K562 (cell line): ENCODE measurements at regions not wholly inside any gene's neighbourhood (a gene's known extent, or its start where the extent isn't known, plus 50 kb on each side); places are given as distances from the start of the nearest gene placed in this dataset.

Source experiments
- CBX5 ChIP-seq: IDR thresholded peaks from 2 replicates; pipeline ENCODE4 v1.6.1; 2014; ENCODE audit warnings: low read depth, borderline replicate concordance
- NCOA1 ChIP-seq: fragments of 450-650 bp; IDR thresholded peaks from 2 replicates; pipeline ENCODE4 v1.6.1; 2016; ENCODE audit warnings: low read depth
- NKRF ChIP-seq: fragments of 450-650 bp; IDR thresholded peaks from 2 replicates; pipeline ENCODE4 v1.6.1; 2016; ENCODE audit warnings: borderline replicate concordance
- OTX1 ChIP-seq: fragments of 450-650 bp; formaldehyde crosslinking; IDR thresholded peaks from 2 replicates; pipeline ENCODE4 v1.4.0; 2022; ENCODE audit warnings: mild to moderate bottlenecking
- PHB2 ChIP-seq: fragments of 450-650 bp; IDR thresholded peaks from 2 replicates; pipeline ENCODE4 v1.6.1; 2017; ENCODE audit warnings: low read depth
- TAF9B ChIP-seq: fragments of 450-650 bp; IDR thresholded peaks from 2 replicates; pipeline ENCODE4 v1.6.1; 2018; ENCODE audit warnings: mild to moderate bottlenecking; ENCODE audit not compliant: partially characterized antibody
- YY1 ChIP-seq, 3 experiments: IDR thresholded peaks; 2 replicates each; pipeline ENCODE4 v1.6.1; 2011; ENCODE audit warnings: low read length in 2 of 3, mild to moderate bottlenecking in 2 of 3, moderate library complexity in 2 of 3, borderline replicate concordance in 1 of 3, control low read depth in 1 of 3, low read depth in 1 of 3; ENCODE audit not compliant: insufficient read depth in 3 of 3, insufficient replicate concordance in 2 of 3, control insufficient read depth in 1 of 3, insufficient read length in 1 of 3; ENCODE audit errors: extremely low read depth in 1 of 3
- ZNF24 ChIP-seq: fragments of 450-650 bp; IDR thresholded peaks from 2 replicates; pipeline ENCODE4 v1.6.1; 2016
- ZNF263 ChIP-seq: sonication (generic); formaldehyde crosslinking; IDR thresholded peaks from 2 replicates; pipeline ENCODE4 v1.8.0; 2022; ENCODE audit warnings: mild to moderate bottlenecking, missing genetic modification reagents, borderline replicate concordance
- TF ChIP-seq, protein P1 (sequence below), 3 experiments: IDR thresholded peaks in 2 of 3; conservative IDR thresholded peaks in 1 of 3; 2 replicates each; pipeline ENCODE4 v1.5.1; 2011 to 2012; ENCODE audit warnings: low read length in 3 of 3, mild to moderate bottlenecking in 3 of 3, control low read depth in 2 of 3, improper control_type of control experiment in 1 of 3, inconsistent platforms in 1 of 3, low read depth in 1 of 3, mixed read lengths in 1 of 3, moderate library complexity in 1 of 3; ENCODE audit not compliant: insufficient read depth in 2 of 3
- TF ChIP-seq, protein P2 (sequence below): sonication (generic); formaldehyde crosslinking; IDR thresholded peaks from 2 replicates; pipeline ENCODE4 v1.9.0; 2022; ENCODE audit warnings: mild to moderate bottlenecking, missing genetic modification reagents

DNA sequence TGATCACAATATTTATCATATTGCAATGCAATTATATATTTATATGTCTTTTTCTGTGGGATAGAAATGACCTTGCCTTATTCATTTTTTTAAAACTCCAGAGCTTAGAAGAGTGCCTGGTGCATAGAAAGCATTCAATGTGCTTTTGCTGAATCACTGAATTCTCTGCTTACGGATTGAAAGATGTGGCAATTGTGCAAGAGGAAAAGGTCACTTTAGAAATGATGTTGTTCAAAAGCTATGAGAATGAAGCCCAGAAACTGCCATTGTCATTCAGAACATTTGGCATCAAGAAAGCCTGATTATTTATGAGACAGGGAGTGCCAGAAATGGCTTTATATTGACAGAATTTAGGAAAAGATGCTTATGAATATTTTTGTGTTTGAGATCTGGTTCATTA, 678.6 kb upstream of the CDH2 start:
- TF ChIP-seq YY1 (IDR thresholded peaks at IDR 0.05; ENCODE audit: borderline replicate concordance in 1 of 3, control insufficient read depth in 1 of 3, extremely low read depth in 1 of 3, insufficient read depth in 3 of 3, insufficient read length in 1 of 3, insufficient replicate concordance in 2 of 3, low read depth in 1 of 3, low read length in 2 of 3) (no peak), NCOA1 (no peak), NKRF (no peak), OTX1 (CRISPR knock-in tag) (no peak), ZNF24 (no peak), TAF9B (no peak), CBX5 (no peak), ZNF263 (CRISPR knock-in tag) (no peak), PHB2 (no peak)
- TF ChIP-seq, protein P1, sequence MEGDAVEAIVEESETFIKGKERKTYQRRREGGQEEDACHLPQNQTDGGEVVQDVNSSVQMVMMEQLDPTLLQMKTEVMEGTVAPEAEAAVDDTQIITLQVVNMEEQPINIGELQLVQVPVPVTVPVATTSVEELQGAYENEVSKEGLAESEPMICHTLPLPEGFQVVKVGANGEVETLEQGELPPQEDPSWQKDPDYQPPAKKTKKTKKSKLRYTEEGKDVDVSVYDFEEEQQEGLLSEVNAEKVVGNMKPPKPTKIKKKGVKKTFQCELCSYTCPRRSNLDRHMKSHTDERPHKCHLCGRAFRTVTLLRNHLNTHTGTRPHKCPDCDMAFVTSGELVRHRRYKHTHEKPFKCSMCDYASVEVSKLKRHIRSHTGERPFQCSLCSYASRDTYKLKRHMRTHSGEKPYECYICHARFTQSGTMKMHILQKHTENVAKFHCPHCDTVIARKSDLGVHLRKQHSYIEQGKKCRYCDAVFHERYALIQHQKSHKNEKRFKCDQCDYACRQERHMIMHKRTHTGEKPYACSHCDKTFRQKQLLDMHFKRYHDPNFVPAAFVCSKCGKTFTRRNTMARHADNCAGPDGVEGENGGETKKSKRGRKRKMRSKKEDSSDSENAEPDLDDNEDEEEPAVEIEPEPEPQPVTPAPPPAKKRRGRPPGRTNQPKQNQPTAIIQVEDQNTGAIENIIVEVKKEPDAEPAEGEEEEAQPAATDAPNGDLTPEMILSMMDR (IDR thresholded peaks at IDR 0.05 in 2 of 3, conservative IDR thresholded peaks at IDR 0.05 in 1 of 3; ENCODE audit: insufficient read depth in 2 of 3, low read depth in 1 of 3, low read length in 3 of 3): no peak
- TF ChIP-seq, protein P2, sequence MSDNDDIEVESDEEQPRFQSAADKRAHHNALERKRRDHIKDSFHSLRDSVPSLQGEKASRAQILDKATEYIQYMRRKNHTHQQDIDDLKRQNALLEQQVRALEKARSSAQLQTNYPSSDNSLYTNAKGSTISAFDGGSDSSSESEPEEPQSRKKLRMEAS (CRISPR knock-in tag): no peak
